Spinal cord (tissue), 9 donors: ENCODE measurements at regions not wholly inside any gene's neighbourhood (a gene's known extent, or its start where the extent isn't known, plus 50 kb on each side); places are given as distances from the start of the nearest gene placed in this dataset.
"Not testable (repeated sequence)": the region's sequence is repeated elsewhere in the genome, so short reads cannot be mapped to it uniquely, and the experiment has no call there.

Experiments used
- DNase-seq, 6 donors: peaks; one replicate each; pipeline versions ENCODE4 v3.0.0 to v3.0.0-alpha.2; 2013 to 2015; ENCODE audit warnings: low spot score in 6 of 6, low read depth in 4 of 6
- H3K27ac ChIP-seq: one replicate; pipeline ENCODE4 v1.5.1; 2013; ENCODE audit warnings: low read depth, low read length, control low read depth
- H3K27me3 ChIP-seq: one replicate; pipeline ENCODE4 v1.6.1; 2013; ENCODE audit warnings: low read length; ENCODE audit not compliant: control insufficient read depth, insufficient read depth
- H3K36me3 ChIP-seq: one replicate; pipeline ENCODE4 v1.6.1; 2013; ENCODE audit warnings: low read length; ENCODE audit not compliant: control insufficient read depth, insufficient read depth
- H3K4me1 ChIP-seq: one replicate; pipeline ENCODE4 v1.6.1; 2013; ENCODE audit warnings: low read length; ENCODE audit not compliant: control insufficient read depth, insufficient read depth
- H3K4me3 ChIP-seq: one replicate; pipeline ENCODE4 v1.5.1; 2013; ENCODE audit warnings: low read depth, low read length, control low read depth
- H3K9me3 ChIP-seq: one replicate; pipeline ENCODE4 v1.6.1; 2013; ENCODE audit warnings: low read length; ENCODE audit not compliant: control insufficient read depth, insufficient read depth
- WGBS: methylation state at CpG from one replicate; pipeline ENCODE4 v1.1.5; 2013; ENCODE audit warnings: missing lambda C conversion rate; ENCODE audit not compliant: insufficient coverage; 5-methylcytosine and 5-hydroxymethylcytosine counted together
- donor health status: healthy.

- Histone ChIP-seq H3K9me3 (no peaks in the 10 kb centered on the region), H3K4me1 (no peaks in the 10 kb centered on the region), H3K36me3 (no peaks in the 10 kb centered on the region), H3K4me3 (no peak overlapping the region), H3K27ac (no peak overlapping the region), H3K27me3 (no peaks in the 10 kb centered on the region)
- no peak for DNase-seq
- WGBS, result no CpG with 5 or more reads among the region's 3 CpGs
These were observed 1186.8 kb downstream of the TECRL start for GRCh38 chr4:63222466-63222865.

DNA sequence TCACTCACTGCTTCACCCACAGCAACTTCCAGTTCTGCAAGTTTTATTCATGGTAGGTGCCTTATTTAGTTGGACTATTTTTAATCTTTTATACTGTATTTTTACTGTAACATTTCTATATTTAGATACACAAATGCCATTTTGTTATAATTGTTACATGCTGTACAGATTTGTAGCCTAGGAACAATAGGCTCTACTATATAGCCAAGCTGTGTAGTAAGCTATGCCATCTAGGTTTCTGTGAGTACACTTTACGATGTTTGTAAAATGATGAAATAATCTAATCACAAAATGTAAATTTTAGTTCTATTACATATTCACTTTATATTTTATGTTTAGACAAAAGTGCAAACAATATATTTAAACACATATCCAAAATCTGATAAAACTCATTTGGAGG lies 1187.8 kb downstream of the TECRL start:
- DNase-seq, result no peak
- Histone ChIP-seq H3K27ac (no peak overlapping the region), H3K9me3 (no peaks in the 10 kb centered on the region), H3K27me3 (no peaks in the 10 kb centered on the region), H3K36me3 (no peaks in the 10 kb centered on the region), H3K4me3 (no peak overlapping the region), H3K4me1 (no peaks in the 10 kb centered on the region)
- no CpG with 5 or more reads among the region's 1 CpG for WGBS

DNA sequence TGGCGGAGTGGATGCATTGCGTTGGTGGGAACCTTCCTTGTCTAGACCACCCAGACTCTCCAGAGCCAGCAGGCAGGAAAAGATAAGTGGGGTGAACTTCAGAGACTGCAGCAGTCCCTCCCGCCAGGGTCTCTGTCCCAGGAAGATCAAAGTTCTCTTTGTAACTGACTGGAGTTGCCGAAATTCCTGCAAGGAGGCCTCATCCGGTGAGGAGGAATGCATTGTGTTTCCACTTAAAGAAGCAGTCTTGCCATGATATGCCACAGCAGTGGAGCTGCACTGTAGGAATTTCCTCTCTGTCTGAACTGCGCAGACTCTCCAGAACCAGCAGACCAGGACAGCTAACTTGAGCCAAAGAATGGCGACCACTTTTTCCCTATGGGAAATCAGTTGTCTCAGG lies 1190.4 kb downstream of the TECRL start:
- no peaks in the 10 kb centered on the region for H3K4me1 ChIP-seq
- H3K27ac ChIP-seq, result no peak overlapping the region
- WGBS, result 78% methylated on average over 5 of the region's 7 CpGs
- H3K4me3 ChIP-seq, result no peak overlapping the region
- H3K36me3 ChIP-seq, result no peaks in the 10 kb centered on the region
- DNase-seq, result no peak
- H3K9me3 ChIP-seq, result no peaks in the 10 kb centered on the region
- no peaks in the 10 kb centered on the region for H3K27me3 ChIP-seq

DNA sequence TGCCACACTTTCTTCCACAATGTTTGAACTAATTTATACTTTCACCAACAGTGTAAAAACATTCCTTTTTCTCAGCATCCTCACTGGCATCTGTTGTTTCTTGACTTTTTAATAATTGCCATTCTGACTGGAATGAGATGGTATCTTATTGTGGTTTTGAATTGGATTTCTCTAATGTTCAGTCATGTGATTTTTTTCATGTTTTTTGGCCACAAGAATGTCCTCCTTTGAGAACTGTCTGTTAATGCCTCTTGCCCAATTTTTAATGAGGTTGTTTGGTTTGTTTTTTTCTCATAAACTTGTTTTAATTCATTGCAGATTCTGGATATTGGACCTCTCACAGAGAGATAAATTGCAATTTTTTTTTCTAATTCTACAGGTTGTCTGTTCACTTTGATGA lies 1195.2 kb downstream of the TECRL start:
- Histone ChIP-seq H3K9me3 (no peaks in the 10 kb centered on the region), H3K4me3 (no peak overlapping the region), H3K27ac (no peak overlapping the region), H3K4me1 (no peaks in the 10 kb centered on the region), H3K27me3 (no peaks in the 10 kb centered on the region), H3K36me3 (no peaks in the 10 kb centered on the region)
- DNase-seq, result no peak

DNA sequence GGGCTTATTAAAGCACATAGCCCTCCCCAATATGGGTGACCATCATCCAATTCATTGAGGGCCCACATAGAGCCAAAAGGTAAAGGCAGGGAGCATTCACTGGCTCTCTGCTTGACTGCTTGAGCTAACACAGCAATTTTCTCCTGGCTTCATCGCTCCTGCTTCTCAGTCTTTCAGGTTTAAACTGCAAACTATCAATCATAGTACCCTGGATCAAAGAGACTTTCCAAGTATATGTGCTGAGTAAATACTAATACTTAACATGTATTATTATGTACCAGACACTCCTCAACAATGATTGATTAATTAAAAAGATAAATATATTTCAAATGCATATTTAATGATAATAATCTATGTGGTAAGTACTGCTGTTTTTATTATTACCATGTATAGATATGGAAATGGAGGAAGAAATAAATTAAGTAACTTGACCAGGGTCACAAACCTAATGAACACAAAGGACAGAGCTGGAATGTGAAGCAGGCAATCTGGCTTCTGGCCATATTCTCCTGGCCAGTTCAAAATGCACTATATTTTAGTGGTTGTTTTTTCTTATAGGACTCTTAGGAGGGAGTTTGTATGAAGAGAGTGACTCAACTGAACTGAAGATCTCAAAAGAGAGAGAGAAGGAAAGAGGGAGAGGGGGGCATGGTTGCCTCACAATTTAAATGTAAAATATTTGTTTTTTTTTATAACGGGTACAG lies 1197.3 kb downstream of the TECRL start:
- DNase-seq, result no peak
- no peaks in the 10 kb centered on the region for H3K4me1 ChIP-seq
- H3K36me3 ChIP-seq, result no peaks in the 10 kb centered on the region
- H3K27me3 ChIP-seq, result no peaks in the 10 kb centered on the region
- H3K27ac ChIP-seq, result no peak overlapping the region
- no peak overlapping the region for H3K4me3 ChIP-seq
- WGBS, result no CpG with 5 or more reads among the region's 2 CpGs
- no peaks in the 10 kb centered on the region for H3K9me3 ChIP-seq

- Histone ChIP-seq H3K27me3 (no peaks in the 10 kb centered on the region), H3K9me3 (no peaks in the 10 kb centered on the region), H3K36me3 (no peaks in the 10 kb centered on the region), H3K4me3 (no peak overlapping the region), H3K27ac (no peak overlapping the region), H3K4me1 (no peaks in the 10 kb centered on the region)
- no peak for DNase-seq
- no CpG with 5 or more reads among the region's 2 CpGs for WGBS
These were observed 1197.9 kb downstream of the TECRL start for GRCh38 chr4:63211375-63211774.

DNA sequence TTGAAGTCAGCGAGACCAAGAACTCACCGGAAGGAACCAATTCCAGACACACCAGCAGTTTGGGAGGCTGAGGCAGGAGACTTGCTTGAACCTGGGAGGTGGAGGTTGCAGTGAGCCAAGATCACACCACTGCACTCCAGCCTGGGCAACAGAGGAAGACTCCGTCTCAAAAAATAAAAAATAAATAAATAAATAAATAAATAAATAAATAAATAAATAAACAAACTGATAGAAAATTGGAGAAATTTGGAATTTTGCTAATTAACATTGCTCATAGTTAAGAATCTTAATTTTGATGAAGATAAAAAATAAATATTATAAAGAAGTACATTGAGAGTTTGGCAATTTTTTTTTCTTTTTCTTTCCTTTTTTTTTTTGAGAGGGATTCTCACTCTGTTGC lies 1216.2 kb downstream of the TECRL start:
- H3K9me3 ChIP-seq, H3K27ac ChIP-seq, DNase-seq, H3K27me3 ChIP-seq, H3K4me3 ChIP-seq, H3K36me3 ChIP-seq, H3K4me1 ChIP-seq: not testable (repeated sequence)
- no CpG with 5 or more reads among the region's 3 CpGs for WGBS

GRCh38 chr4:63171341-63171740 lies 1237.9 kb downstream of the TECRL start:
- peak in 1 of 6 donors; percentile 49 for DNase-seq
- no peaks in the 10 kb centered on the region for H3K9me3 ChIP-seq
- H3K4me1 ChIP-seq, result no peaks in the 10 kb centered on the region
- no peaks in the 10 kb centered on the region for H3K27me3 ChIP-seq
- no peaks in the 10 kb centered on the region for H3K36me3 ChIP-seq
- H3K4me3 ChIP-seq, result no peak overlapping the region
- H3K27ac ChIP-seq, result no peak overlapping the region
- no CpG with 5 or more reads among the region's 2 CpGs for WGBS

DNA sequence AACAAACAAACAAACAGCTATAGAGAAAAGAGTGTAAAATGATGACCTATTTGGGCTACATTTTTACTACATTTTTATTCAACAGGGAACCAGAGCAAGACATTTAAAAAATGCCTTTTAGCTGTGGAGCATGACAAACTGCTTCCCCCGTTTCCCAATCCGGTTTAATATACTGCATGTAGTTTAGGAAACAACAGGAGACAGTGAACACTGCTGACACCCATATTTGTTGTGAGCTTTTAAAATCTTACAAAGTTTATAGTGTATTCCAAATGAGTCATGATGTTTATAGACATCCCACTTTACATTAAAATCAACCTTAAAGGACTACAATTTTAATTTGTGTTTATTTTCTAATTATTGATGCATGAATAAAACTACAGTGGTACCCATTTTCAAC lies 1238.3 kb downstream of the TECRL start:
- WGBS, result no CpG with 5 or more reads among the region's 2 CpGs
- no peaks in the 10 kb centered on the region for H3K27me3 ChIP-seq
- no peaks in the 10 kb centered on the region for H3K9me3 ChIP-seq
- no peak overlapping the region for H3K27ac ChIP-seq
- H3K4me3 ChIP-seq, result no peak overlapping the region
- H3K4me1 ChIP-seq, result no peaks in the 10 kb centered on the region
- no peaks in the 10 kb centered on the region for H3K36me3 ChIP-seq
- DNase-seq, result peak in 1 of 6 donors; percentile 16

DNA sequence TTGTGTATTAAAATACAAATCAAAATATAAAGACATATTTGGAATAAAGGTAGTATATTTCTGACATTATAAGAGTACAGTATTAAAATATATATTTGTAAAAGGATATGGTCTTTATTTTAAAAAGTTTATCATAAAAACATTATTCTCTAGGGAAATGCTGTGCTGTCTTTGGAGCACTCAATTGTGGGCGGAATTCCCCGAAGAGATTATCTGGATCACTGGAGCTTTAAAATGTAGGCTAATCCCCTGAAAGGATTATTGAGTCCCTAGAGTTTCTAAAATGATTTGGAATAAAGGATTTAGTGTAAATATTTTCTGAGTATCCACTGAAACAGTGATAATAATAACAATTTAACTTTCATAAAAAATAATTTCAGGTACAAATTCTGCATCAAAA lies 1239.4 kb downstream of the TECRL start:
- H3K27ac ChIP-seq, result no peak overlapping the region
- no peaks in the 10 kb centered on the region for H3K36me3 ChIP-seq
- peak in 1 of 6 donors; percentile 9 for DNase-seq
- H3K4me3 ChIP-seq, result no peak overlapping the region
- H3K27me3 ChIP-seq, result no peaks in the 10 kb centered on the region
- no peaks in the 10 kb centered on the region for H3K9me3 ChIP-seq
- no peaks in the 10 kb centered on the region for H3K4me1 ChIP-seq
- no CpG with 5 or more reads among the region's 2 CpGs for WGBS
